Naive thymus-derived CD4-positive, alpha-beta T cell (primary cell): ENCODE measurements at regions not wholly inside any gene's neighbourhood (a gene's known extent, or its start where the extent isn't known, plus 50 kb on each side); places are given as distances from the start of the nearest gene placed in this dataset.

ENCODE experiments used
- ATAC-seq: fragments of 150-1000 bp; cut with Tn5 transposase; 2 replicates; pipeline ENCODE4 v1.10.0; 2021; ENCODE audit warnings: mild to moderate bottlenecking, moderate library complexity
- CTCF ChIA-PET: fragments of 350-600 bp; sonication (Branson Sonifier 250); formaldehyde crosslinking; loops from one replicate; lab custom pipeline; 2021; ENCODE audit warnings: antibody characterized with exemption; lab: Charles Lee
- POLR2A ChIA-PET: fragments of 350-600 bp; sonication (Branson Sonifier 250); formaldehyde crosslinking; loops from one replicate; lab custom pipeline; 2021; ENCODE audit warnings: antibody characterized with exemption, inconsistent platforms; lab: Charles Lee
- DNase-seq, 9 donors: peaks; one replicate each; pipeline versions ENCODE4 v3.0.0 to v3.0.0-alpha.2; 2020 to 2022; ENCODE audit warnings: mixed read lengths in 1 of 9
- H3K27ac ChIP-seq: one replicate; pipeline ENCODE4 v1.7.0; 2013; ENCODE audit warnings: mild to moderate bottlenecking, low read depth, low read length, moderate library complexity
- H3K27me3 ChIP-seq, 2 donors: one replicate each; pipeline ENCODE4 v1.7.0; 2013; ENCODE audit warnings: low read length in 2 of 2, mild to moderate bottlenecking in 2 of 2, moderate library complexity in 2 of 2; ENCODE audit not compliant: control insufficient read depth in 2 of 2, insufficient read depth in 2 of 2
- H3K36me3 ChIP-seq, 3 experiments: 1 replicate in 2 of 3; 2 replicates in 1 of 3; pipeline ENCODE4 v1.7.0; 2013; ENCODE audit warnings: low read length in 3 of 3, mild to moderate bottlenecking in 3 of 3, moderate library complexity in 1 of 3; ENCODE audit not compliant: insufficient read depth in 3 of 3, control insufficient read depth in 2 of 3
- H3K4me1 ChIP-seq, 2 donors: one replicate each; pipeline ENCODE4 v1.7.0; 2013; ENCODE audit warnings: low read length in 2 of 2, mild to moderate bottlenecking in 2 of 2, moderate library complexity in 1 of 2; ENCODE audit not compliant: control insufficient read depth in 2 of 2, insufficient read depth in 2 of 2
- H3K4me3 ChIP-seq: 2 replicates; pipeline ENCODE4 v1.7.0; 2013; ENCODE audit warnings: mild to moderate bottlenecking, low read length
- H3K9me3 ChIP-seq, 3 experiments: 1 replicate in 2 of 3; 2 replicates in 1 of 3; pipeline ENCODE4 v1.7.0; 2013; ENCODE audit warnings: low read length in 3 of 3; ENCODE audit not compliant: control insufficient read depth in 2 of 3
- H3K27ac Mint-ChIP-seq, 9 donors: one replicate each; pipeline ENCODE4 v1.8.0; 2020 to 2022; ENCODE audit warnings: mixed read lengths in 9 of 9, mild to moderate bottlenecking in 8 of 9, moderate library complexity in 5 of 9, inconsistent platforms in 2 of 9
- H3K27me3 Mint-ChIP-seq, 5 donors: one replicate each; pipeline ENCODE4 v1.8.0; 2021 to 2022; ENCODE audit warnings: mixed read lengths in 5 of 5, mild to moderate bottlenecking in 1 of 5
- H3K36me3 Mint-ChIP-seq, 5 donors: one replicate each; pipeline ENCODE4 v1.8.0; 2020 to 2022; ENCODE audit warnings: mixed read lengths in 5 of 5, mild to moderate bottlenecking in 3 of 5, inconsistent platforms in 1 of 5
- H3K4me1 Mint-ChIP-seq, 7 donors: one replicate each; pipeline ENCODE4 v1.8.0; 2020 to 2022; ENCODE audit warnings: mixed read lengths in 7 of 7, mild to moderate bottlenecking in 3 of 7, inconsistent platforms in 1 of 7
- H3K4me3 Mint-ChIP-seq, 10 donors: one replicate each; pipeline ENCODE4 v1.8.0; 2020 to 2022; ENCODE audit warnings: mild to moderate bottlenecking in 10 of 10, mixed read lengths in 10 of 10, moderate library complexity in 6 of 10, inconsistent platforms in 2 of 10
- H3K9me3 Mint-ChIP-seq, 11 donors: one replicate each; pipeline ENCODE4 v1.8.0; 2020 to 2022; ENCODE audit warnings: mixed read lengths in 11 of 11, mild to moderate bottlenecking in 4 of 11, inconsistent platforms in 1 of 11, moderate library complexity in 1 of 11
- intact Hi-C, 2 donors: fragments of 100-400 bp; cut with micrococcal nuclease; formaldehyde crosslinking; loops; one replicate each; pipeline ENCODE4 v1.15.1; 2023

GRCh38 chr22:22082229-22082835 lies 99.7 kb upstream of the TOP3B start:
- Histone ChIP-seq H3K36me3 (no peaks in the 10 kb centered on the region), H3K27ac (no peak overlapping the region), H3K4me3 (no peak overlapping the region), H3K27me3 (no peaks in the 10 kb centered on the region), H3K9me3 (no peaks in the 10 kb centered on the region), H3K4me1 (no peaks in the 10 kb centered on the region)
- H3K27ac Mint-ChIP-seq, result no peak overlapping the region
- H3K9me3 Mint-ChIP-seq, result peaks cover 0 to 2% (median 0%) of the 10 kb centered on the region in 11 donors
- no peak overlapping the region for H3K4me3 Mint-ChIP-seq
- intact Hi-C loops, result no loop called here
- ATAC-seq (no peak), DNase-seq (no peak)
- peaks cover 20 to 53% (median 48%) of the 10 kb centered on the region in 5 donors for H3K27me3 Mint-ChIP-seq
- POLR2A ChIA-PET, result no interaction called here
- no peaks in the 10 kb centered on the region for H3K4me1 Mint-ChIP-seq
- no peaks in the 10 kb centered on the region for H3K36me3 Mint-ChIP-seq
- CTCF ChIA-PET, result no interaction called here

DNA sequence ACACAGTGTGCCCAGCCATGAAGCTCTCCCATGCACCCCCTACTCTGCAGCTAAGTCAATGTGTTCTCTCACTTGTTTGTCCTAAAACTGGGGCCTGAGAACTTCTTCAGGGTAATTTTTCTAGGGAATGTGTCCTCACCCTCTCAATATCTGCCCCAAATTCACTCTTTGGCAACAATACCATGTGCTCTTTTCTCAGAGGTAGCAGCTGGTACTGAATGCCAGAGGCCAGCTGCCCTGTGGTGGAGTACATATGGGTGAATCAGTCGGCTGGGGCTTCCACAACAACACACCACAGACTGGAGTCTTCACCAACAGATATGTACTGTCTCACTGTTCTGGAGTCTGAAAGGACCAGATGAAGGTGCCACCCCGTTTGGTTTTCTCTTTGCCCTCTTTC lies 97.7 kb upstream of the TOP3B start:
- H3K36me3 ChIP-seq, result no peaks in the 10 kb centered on the region

GRCh38 chr22:22079404-22080148 lies 97.0 kb upstream of the TOP3B start:
- ChIA-PET CTCF (no interaction called here), POLR2A (no interaction called here)
- Histone ChIP-seq H3K27me3 (no peaks in the 10 kb centered on the region), H3K36me3 (no peaks in the 10 kb centered on the region), H3K27ac (no peak overlapping the region), H3K4me3 (no peak overlapping the region), H3K9me3 (no peaks in the 10 kb centered on the region), H3K4me1 (no peaks in the 10 kb centered on the region)
- Mint-ChIP-seq H3K9me3 (peaks cover 0 to 2% (median 0%) of the 10 kb centered on the region in 11 donors), H3K27ac (no peak overlapping the region), H3K4me3 (no peak overlapping the region), H3K4me1 (no peaks in the 10 kb centered on the region), H3K27me3 (peaks cover 30 to 71% (median 61%) of the 10 kb centered on the region in 5 donors), H3K36me3 (no peaks in the 10 kb centered on the region)
- no peak for DNase-seq
- intact Hi-C loops, result no loop called here
- no peak for ATAC-seq

More for the DNA sequence above, 97.7 kb upstream of the TOP3B start:
- no peaks in the 10 kb centered on the region for H3K9me3 ChIP-seq
- H3K4me3 ChIP-seq, result no peak overlapping the region
- no peaks in the 10 kb centered on the region for H3K4me1 Mint-ChIP-seq
- ChIA-PET POLR2A (no interaction called here), CTCF (no interaction called here)
- no peaks in the 10 kb centered on the region for H3K36me3 Mint-ChIP-seq
- H3K27ac Mint-ChIP-seq, result no peak overlapping the region
- no peaks in the 10 kb centered on the region for H3K27me3 ChIP-seq
- no peaks in the 10 kb centered on the region for H3K4me1 ChIP-seq
- peaks cover 30 to 68% (median 59%) of the 10 kb centered on the region in 5 donors for H3K27me3 Mint-ChIP-seq
- H3K27ac ChIP-seq, result no peak overlapping the region
- ATAC-seq (no peak), DNase-seq (no peak)
- H3K4me3 Mint-ChIP-seq, result no peak overlapping the region
- intact Hi-C loops, result no loop called here
- peaks cover 0 to 2% (median 0%) of the 10 kb centered on the region in 11 donors for H3K9me3 Mint-ChIP-seq

GRCh38 chr22:22078329-22078728 lies 95.7 kb upstream of the TOP3B start:
- no peak overlapping the region for H3K4me3 ChIP-seq
- Mint-ChIP-seq H3K4me3 (no peak overlapping the region), H3K4me1 (no peaks in the 10 kb centered on the region), H3K27ac (no peak overlapping the region), H3K36me3 (no peaks in the 10 kb centered on the region), H3K9me3 (peaks cover 0 to 2% (median 0%) of the 10 kb centered on the region in 11 donors), H3K27me3 (peaks cover 35 to 72% (median 49%) of the 10 kb centered on the region in 5 donors)
- no peak for DNase-seq
- H3K9me3 ChIP-seq, result no peaks in the 10 kb centered on the region
- H3K27ac ChIP-seq, result no peak overlapping the region
- H3K36me3 ChIP-seq, result no peaks in the 10 kb centered on the region
- H3K27me3 ChIP-seq, result no peaks in the 10 kb centered on the region
- ChIA-PET POLR2A (no interaction called here), CTCF (no interaction called here)
- no peaks in the 10 kb centered on the region for H3K4me1 ChIP-seq
- ATAC-seq, result no peak
- intact Hi-C loops, result no loop called here

DNA sequence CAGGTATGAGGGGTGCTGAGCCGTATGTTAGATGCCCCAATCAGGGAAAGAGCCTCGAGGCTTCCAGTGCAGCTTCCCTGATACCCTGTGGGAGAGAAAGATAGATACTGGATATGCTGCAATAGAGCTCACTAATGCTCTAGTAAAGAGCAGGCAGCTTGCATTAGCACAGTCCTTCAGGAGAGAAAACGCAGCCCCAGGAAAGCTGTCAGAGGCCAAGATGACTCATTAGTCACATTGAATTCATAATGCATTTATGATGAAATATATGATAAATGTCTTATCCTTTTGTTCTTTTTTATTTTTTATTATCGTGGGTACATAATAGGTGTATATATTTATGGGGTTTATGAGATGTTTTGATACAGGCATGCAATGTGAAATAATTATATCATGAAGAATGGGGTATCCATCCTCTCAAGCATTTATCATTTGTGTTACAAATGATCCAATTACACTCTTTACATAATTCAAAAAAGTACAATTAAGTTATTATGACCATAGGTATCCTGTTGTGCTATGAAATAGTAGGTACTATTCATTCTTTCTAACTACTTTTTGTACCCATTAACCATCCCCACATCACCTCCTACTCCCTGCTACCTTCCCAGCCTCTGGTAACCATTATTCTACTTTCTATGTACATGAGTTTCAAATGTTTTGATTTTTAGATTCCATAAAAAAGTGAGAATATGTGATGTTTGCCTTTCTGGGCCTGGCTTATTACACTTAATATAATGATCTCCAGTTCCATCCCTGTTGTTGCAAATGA lies 94.5 kb upstream of the TOP3B start:
- Mint-ChIP-seq H3K27ac (no peak overlapping the region), H3K36me3 (no peaks in the 10 kb centered on the region), H3K4me3 (no peak overlapping the region), H3K9me3 (peaks cover 0 to 2% (median 0%) of the 10 kb centered on the region in 11 donors), H3K27me3 (peaks cover 32 to 59% (median 43%) of the 10 kb centered on the region in 5 donors), H3K4me1 (no peaks in the 10 kb centered on the region)
- Histone ChIP-seq H3K4me1 (no peaks in the 10 kb centered on the region), H3K4me3 (no peak overlapping the region), H3K9me3 (no peaks in the 10 kb centered on the region), H3K27me3 (no peaks in the 10 kb centered on the region), H3K36me3 (no peaks in the 10 kb centered on the region), H3K27ac (no peak overlapping the region)
- intact Hi-C loops, result no loop called here
- POLR2A ChIA-PET, result no interaction called here
- DNase-seq (no peak), ATAC-seq (no peak)
- CTCF ChIA-PET, result no interaction called here

DNA sequence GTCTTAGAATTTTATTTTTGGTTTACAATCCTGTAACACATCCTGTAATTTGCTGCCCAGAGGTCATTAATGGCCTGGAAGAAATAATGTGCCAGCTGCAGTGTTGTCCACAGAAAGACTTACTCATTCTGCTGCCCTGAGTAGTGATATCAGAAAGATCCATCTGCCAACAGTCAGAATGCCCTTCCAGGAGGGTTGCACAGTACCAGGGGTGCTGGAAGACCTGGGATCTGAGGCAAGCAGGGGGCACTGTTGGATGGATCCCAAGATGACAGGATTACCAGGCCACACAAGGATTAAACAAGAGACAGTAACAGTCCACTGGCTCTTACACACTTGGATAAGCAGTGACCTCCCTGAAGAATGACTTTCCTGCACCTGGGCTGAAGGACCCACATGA lies 93.8 kb upstream of the TOP3B start:
- Histone ChIP-seq H3K4me3 (no peak overlapping the region), H3K9me3 (no peaks in the 10 kb centered on the region), H3K36me3 (no peaks in the 10 kb centered on the region), H3K4me1 (no peaks in the 10 kb centered on the region), H3K27me3 (no peaks in the 10 kb centered on the region), H3K27ac (no peak overlapping the region)
- Mint-ChIP-seq H3K36me3 (no peaks in the 10 kb centered on the region), H3K9me3 (peaks cover 0 to under 1% (median 0%) of the 10 kb centered on the region in 11 donors), H3K27ac (no peak overlapping the region), H3K27me3 (peaks cover 26 to 52% (median 37%) of the 10 kb centered on the region in 5 donors), H3K4me1 (no peaks in the 10 kb centered on the region), H3K4me3 (no peak overlapping the region)
- DNase-seq (no peak), ATAC-seq (no peak)
- intact Hi-C loops, result no loop called here
- ChIA-PET POLR2A (no interaction called here), CTCF (no interaction called here)
